HCT116 (cell line): ENCODE measurements at regions not wholly inside any gene's neighbourhood (a gene's known extent, or its start where the extent isn't known, plus 50 kb on each side); places are given as distances from the start of the nearest gene placed in this dataset.

Experiments
- ATAC-seq: fragments of 200-7000 bp; cut with Tn5 transposase; 2 replicates; pipeline ENCODE4 v1.9.1; 2020; ENCODE audit warnings: mild to moderate bottlenecking, moderate library complexity
- BruUV-seq: library from RNA; stranded (reverse); fragments of 400-500 nt; replicated peaks from 2 replicates; lab custom pipeline; 2021; lab: Mats Ljungman, UMichigan
- CTCF ChIA-PET: fragments of 300-600 bp; sonication (Branson Sonifier 250); formaldehyde crosslinking; loops from one replicate; lab custom pipeline; 2021; ENCODE audit warnings: antibody characterized with exemption; lab: Charles Lee
- POLR2A ChIA-PET: fragments of 300-600, 350-600 bp; sonication (Branson Sonifier 250); formaldehyde crosslinking; loops from one replicate; lab custom pipeline; 2021; ENCODE audit warnings: antibody characterized with exemption; lab: Charles Lee
- RAD21 ChIA-PET, 2 experiments: fragments of 300-600 bp; sonication (Branson Sonifier 250); formaldehyde crosslinking; loops; one replicate each; lab custom pipeline; 2023; ENCODE audit warnings: low total read pairs in 2 of 2; ENCODE audit not compliant: uncharacterized antibody in 2 of 2, unreplicated experiment in 2 of 2, low non-redundant PET in 1 of 2; lab: Charles Lee
- DNase-seq: peaks from one replicate; pipeline ENCODE4 v3.0.0-alpha.2; 2010; ENCODE audit warnings: low read depth, low spot score
- H2AFZ ChIP-seq: fragments of 200-600 bp; shearing (Covaris generic), sonication (generic); 2 replicates; pipeline ENCODE4 v1.6.1; 2017; ENCODE audit warnings: low read depth, mixed run types, mixed read lengths, antibody characterized with exemption, low read length; ENCODE audit not compliant: poor library complexity, severe bottlenecking
- H3K27ac ChIP-seq: 2 replicates; pipeline ENCODE4 v1.5.1; 2012; ENCODE audit warnings: low read depth, low read length
- H3K27me3 ChIP-seq: fragments of 200-600 bp; sonication (generic); 2 replicates; pipeline ENCODE4 v1.6.1; 2016; ENCODE audit warnings: mixed run types, low read length, mixed read lengths; ENCODE audit not compliant: insufficient read depth
- H3K36me3 ChIP-seq, 2 experiments: fragments of 200-500 bp in 1 of 2; fragments of 200-600 bp in 1 of 2; sonication (Bioruptor generic) in 1 of 2; sonication (generic) in 1 of 2; 2 replicates each; pipeline versions ENCODE4 v1.5.1 to v1.6.1; 2014 to 2016; ENCODE audit warnings: low read length in 2 of 2, inconsistent platforms in 1 of 2, mixed read lengths in 1 of 2, mixed run types in 1 of 2; ENCODE audit not compliant: insufficient read depth in 2 of 2, control insufficient read depth in 1 of 2
- H3K4me1 ChIP-seq, 2 experiments: fragments of 200-600 bp in 1 of 2; sonication (generic) in 1 of 2; 2 replicates each; pipeline versions ENCODE4 v1.5.1 to v1.6.1; 2012 to 2017; ENCODE audit warnings: low read length in 2 of 2, inconsistent platforms in 1 of 2, mild to moderate bottlenecking in 1 of 2, mixed read lengths in 1 of 2, mixed run types in 1 of 2, moderate library complexity in 1 of 2; ENCODE audit not compliant: insufficient read depth in 2 of 2, control insufficient read depth in 1 of 2
- H3K4me2 ChIP-seq: fragments of 200-600 bp; sonication (generic); 2 replicates; pipeline ENCODE4 v1.6.1; 2017; ENCODE audit warnings: mixed run types, low read length, mixed read lengths
- H3K4me3 ChIP-seq, 2 experiments: fragments of 200-600 bp in 1 of 2; sonication (generic) in 1 of 2; replicated peaks in 1 of 2; 2 replicates each; pipeline ENCODE4 v1.5.1; 2011 to 2016; ENCODE audit warnings: low read length in 2 of 2, control low read depth in 1 of 2, low read depth in 1 of 2, mild to moderate bottlenecking in 1 of 2, mixed read lengths in 1 of 2, mixed run types in 1 of 2
- H3K79me2 ChIP-seq: fragments of 200-600 bp; sonication (generic); 2 replicates; pipeline ENCODE4 v1.6.1; 2017; ENCODE audit warnings: mild to moderate bottlenecking, mixed run types, low read length, moderate library complexity, mixed read lengths; ENCODE audit not compliant: insufficient read depth
- H3K9ac ChIP-seq: fragments of 200-600 bp; sonication (generic); 2 replicates; pipeline ENCODE4 v1.6.1; 2016; ENCODE audit warnings: low read length, mixed read lengths
- H3K9me2 ChIP-seq: fragments of 200-600 bp; sonication (generic), shearing (Covaris generic); 2 replicates; pipeline ENCODE4 v1.6.1; 2017; ENCODE audit warnings: mixed run types, mild to moderate bottlenecking, moderate library complexity; ENCODE audit not compliant: insufficient read depth
- H3K9me3 ChIP-seq, 2 experiments: fragments of 200-500 bp in 1 of 2; fragments of 200-600 bp in 1 of 2; sonication (Bioruptor generic) in 1 of 2; sonication (generic) in 1 of 2; 2 replicates each; pipeline ENCODE4 v1.6.1; 2014 to 2017; ENCODE audit warnings: low read length in 2 of 2, mixed read lengths in 2 of 2, inconsistent platforms in 1 of 2, low read depth in 1 of 2, mild to moderate bottlenecking in 1 of 2, mixed run types in 1 of 2, moderate library complexity in 1 of 2; ENCODE audit not compliant: control insufficient read depth in 1 of 2, insufficient read depth in 1 of 2
- H4K20me1 ChIP-seq: fragments of 200-600 bp; sonication (generic), shearing (Covaris generic); 2 replicates; pipeline ENCODE4 v1.6.1; 2017; ENCODE audit warnings: mixed run types, mild to moderate bottlenecking, moderate library complexity; ENCODE audit not compliant: insufficient read depth
- CBX3 ChIP-seq: IDR thresholded peaks from 2 replicates; pipeline ENCODE4 v1.6.1; 2012; ENCODE audit warnings: low read depth
- EGR1 ChIP-seq: IDR thresholded peaks from 2 replicates; pipeline ENCODE4 v1.6.1; 2012; ENCODE audit warnings: low read depth
- EZH2 ChIP-seq: fragments of 200-600 bp; sonication (generic); IDR thresholded peaks from 2 replicates; pipeline ENCODE4 v1.6.1; 2017; ENCODE audit warnings: antibody characterized with exemption, mixed run types
- EZH2phosphoT487 ChIP-seq: fragments of 200-600 bp; IDR thresholded peaks from 2 replicates; pipeline ENCODE4 v1.6.1; 2018; ENCODE audit warnings: antibody characterized with exemption, borderline replicate concordance
- RAD21 ChIP-seq: IDR thresholded peaks from 2 replicates; pipeline ENCODE4 v1.6.1; 2012; ENCODE audit warnings: low read depth, mild to moderate bottlenecking
- SP1 ChIP-seq: IDR thresholded peaks from 2 replicates; pipeline ENCODE4 v1.6.1; 2012; ENCODE audit warnings: low read depth
- SRF ChIP-seq: IDR thresholded peaks from 2 replicates; pipeline ENCODE4 v1.6.1; 2012; ENCODE audit warnings: low read depth
- TCF7L2 ChIP-seq: IDR thresholded peaks from 2 replicates; pipeline ENCODE4 v1.7.0; 2011; ENCODE audit warnings: borderline replicate concordance, inconsistent platforms; ENCODE audit not compliant: insufficient read depth, insufficient read length; ENCODE audit errors: extremely low read depth
- YY1 ChIP-seq: IDR thresholded peaks from 2 replicates; pipeline ENCODE4 v1.6.1; 2011; ENCODE audit warnings: low read length, low read depth, moderate library complexity, mild to moderate bottlenecking; ENCODE audit not compliant: insufficient replicate concordance; ENCODE audit errors: extremely low read depth
- ZFX ChIP-seq: fragments of 450-650 bp; IDR thresholded peaks from 2 replicates; pipeline ENCODE4 v1.6.1; 2017
- ZNF274 ChIP-seq: fragments of 200-500 bp; sonication (Bioruptor generic); IDR thresholded peaks from 2 replicates; pipeline ENCODE4 v1.6.1; 2014; ENCODE audit warnings: mild to moderate bottlenecking, low read depth, low read length, inconsistent platforms
- intact Hi-C: fragments of 100-400 bp; cut with micrococcal nuclease; formaldehyde crosslinking; loops from 2 replicates; pipeline ENCODE4 v1.10.0; 2022
- TF ChIP-seq, protein P1 (sequence below): IDR thresholded peaks from 2 replicates; pipeline ENCODE4 v1.6.1; 2012; ENCODE audit warnings: low read depth
- TF ChIP-seq, protein P2 (sequence below): IDR thresholded peaks from 2 replicates; pipeline ENCODE4 v1.6.1; 2011; ENCODE audit warnings: mild to moderate bottlenecking, low read length, moderate library complexity; ENCODE audit not compliant: insufficient replicate concordance; ENCODE audit errors: extremely low read depth
- TF ChIP-seq, protein P3 (sequence below): IDR thresholded peaks from 2 replicates; pipeline ENCODE4 v1.6.1; 2012
- TF ChIP-seq, protein P4 (sequence below): IDR thresholded peaks from 2 replicates; pipeline ENCODE4 v1.6.1; 2012

DNA sequence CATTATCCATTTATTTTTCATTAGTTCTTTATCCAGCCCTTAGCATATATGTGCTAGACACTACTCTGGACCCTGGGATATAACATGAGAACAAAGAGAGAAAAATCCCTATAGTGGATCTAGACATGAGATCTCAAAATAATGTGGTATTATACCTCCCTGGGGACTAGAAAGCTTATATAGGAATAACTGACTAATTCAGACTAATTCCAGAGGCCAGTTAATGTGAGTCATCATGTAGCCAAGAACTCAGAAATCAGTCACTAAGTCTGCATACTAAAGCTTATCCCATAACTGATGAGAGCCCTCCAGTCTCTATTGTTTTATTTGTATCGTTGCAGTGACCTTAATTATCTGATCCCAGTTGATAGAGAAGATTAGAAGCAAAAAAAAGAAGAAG, 267.1 kb upstream of the RGS6 start (continued):
- TF ChIP-seq, protein P1, sequence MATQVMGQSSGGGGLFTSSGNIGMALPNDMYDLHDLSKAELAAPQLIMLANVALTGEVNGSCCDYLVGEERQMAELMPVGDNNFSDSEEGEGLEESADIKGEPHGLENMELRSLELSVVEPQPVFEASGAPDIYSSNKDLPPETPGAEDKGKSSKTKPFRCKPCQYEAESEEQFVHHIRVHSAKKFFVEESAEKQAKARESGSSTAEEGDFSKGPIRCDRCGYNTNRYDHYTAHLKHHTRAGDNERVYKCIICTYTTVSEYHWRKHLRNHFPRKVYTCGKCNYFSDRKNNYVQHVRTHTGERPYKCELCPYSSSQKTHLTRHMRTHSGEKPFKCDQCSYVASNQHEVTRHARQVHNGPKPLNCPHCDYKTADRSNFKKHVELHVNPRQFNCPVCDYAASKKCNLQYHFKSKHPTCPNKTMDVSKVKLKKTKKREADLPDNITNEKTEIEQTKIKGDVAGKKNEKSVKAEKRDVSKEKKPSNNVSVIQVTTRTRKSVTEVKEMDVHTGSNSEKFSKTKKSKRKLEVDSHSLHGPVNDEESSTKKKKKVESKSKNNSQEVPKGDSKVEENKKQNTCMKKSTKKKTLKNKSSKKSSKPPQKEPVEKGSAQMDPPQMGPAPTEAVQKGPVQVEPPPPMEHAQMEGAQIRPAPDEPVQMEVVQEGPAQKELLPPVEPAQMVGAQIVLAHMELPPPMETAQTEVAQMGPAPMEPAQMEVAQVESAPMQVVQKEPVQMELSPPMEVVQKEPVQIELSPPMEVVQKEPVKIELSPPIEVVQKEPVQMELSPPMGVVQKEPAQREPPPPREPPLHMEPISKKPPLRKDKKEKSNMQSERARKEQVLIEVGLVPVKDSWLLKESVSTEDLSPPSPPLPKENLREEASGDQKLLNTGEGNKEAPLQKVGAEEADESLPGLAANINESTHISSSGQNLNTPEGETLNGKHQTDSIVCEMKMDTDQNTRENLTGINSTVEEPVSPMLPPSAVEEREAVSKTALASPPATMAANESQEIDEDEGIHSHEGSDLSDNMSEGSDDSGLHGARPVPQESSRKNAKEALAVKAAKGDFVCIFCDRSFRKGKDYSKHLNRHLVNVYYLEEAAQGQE: no peak
- TF ChIP-seq, protein P2, sequence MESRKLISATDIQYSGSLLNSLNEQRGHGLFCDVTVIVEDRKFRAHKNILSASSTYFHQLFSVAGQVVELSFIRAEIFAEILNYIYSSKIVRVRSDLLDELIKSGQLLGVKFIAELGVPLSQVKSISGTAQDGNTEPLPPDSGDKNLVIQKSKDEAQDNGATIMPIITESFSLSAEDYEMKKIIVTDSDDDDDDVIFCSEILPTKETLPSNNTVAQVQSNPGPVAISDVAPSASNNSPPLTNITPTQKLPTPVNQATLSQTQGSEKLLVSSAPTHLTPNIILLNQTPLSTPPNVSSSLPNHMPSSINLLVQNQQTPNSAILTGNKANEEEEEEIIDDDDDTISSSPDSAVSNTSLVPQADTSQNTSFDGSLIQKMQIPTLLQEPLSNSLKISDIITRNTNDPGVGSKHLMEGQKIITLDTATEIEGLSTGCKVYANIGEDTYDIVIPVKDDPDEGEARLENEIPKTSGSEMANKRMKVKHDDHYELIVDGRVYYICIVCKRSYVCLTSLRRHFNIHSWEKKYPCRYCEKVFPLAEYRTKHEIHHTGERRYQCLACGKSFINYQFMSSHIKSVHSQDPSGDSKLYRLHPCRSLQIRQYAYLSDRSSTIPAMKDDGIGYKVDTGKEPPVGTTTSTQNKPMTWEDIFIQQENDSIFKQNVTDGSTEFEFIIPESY: no peak
- no peak for TF ChIP-seq RAD21
- no peak for TF ChIP-seq CBX3

DNA sequence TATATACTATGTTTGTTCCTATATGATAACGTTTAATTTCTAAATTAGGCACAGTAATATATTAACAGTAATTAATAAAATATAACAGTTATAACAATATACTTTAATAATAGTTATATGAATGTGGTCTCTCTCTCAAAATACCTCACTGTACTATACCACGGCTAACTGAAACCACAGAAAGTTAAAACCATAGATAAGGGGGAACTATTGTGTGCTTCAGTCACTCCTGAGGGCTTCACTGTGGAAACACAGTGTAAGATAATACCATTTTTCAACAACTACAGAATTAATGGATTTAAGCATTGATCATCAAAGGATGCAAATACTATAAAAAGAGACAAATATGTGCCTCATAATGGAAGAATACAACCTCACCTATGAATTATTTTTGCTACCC, 266.4 kb upstream of the RGS6 start:
- H3K79me2 ChIP-seq: no peaks in the 10 kb centered on the region
- intact Hi-C loops: no loop called here
- ATAC-seq (no peak), DNase-seq (no peak)
- RAD21 ChIA-PET: no interaction called here
- H3K27ac ChIP-seq: no peak overlapping the region
- no peaks in the 10 kb centered on the region for H3K9me3 ChIP-seq
- no peaks in the 10 kb centered on the region for H3K36me3 ChIP-seq
- H3K9ac ChIP-seq: no peak overlapping the region
- H3K4me1 ChIP-seq: no peaks in the 10 kb centered on the region
- H4K20me1 ChIP-seq: no peaks in the 10 kb centered on the region
- no peak overlapping the region for H3K4me2 ChIP-seq
- POLR2A ChIA-PET: no interaction called here
- no peaks in the 10 kb centered on the region for H3K27me3 ChIP-seq
- CTCF ChIA-PET: no interaction called here
- no peak overlapping the region for H3K4me3 ChIP-seq
- no TSS peak for BruUV-seq
- no peak overlapping the region for H2AFZ ChIP-seq
- H3K9me2 ChIP-seq: no peaks in the 10 kb centered on the region
- no peak for TF ChIP-seq EGR1
- TF ChIP-seq CBX3: no peak
- TF ChIP-seq, protein P3, sequence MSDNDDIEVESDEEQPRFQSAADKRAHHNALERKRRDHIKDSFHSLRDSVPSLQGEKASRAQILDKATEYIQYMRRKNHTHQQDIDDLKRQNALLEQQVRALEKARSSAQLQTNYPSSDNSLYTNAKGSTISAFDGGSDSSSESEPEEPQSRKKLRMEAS: no peak
- no peak for TF ChIP-seq EZH2phosphoT487
- no peak for TF ChIP-seq YY1
- TF ChIP-seq, protein P1: no peak
- no peak for TF ChIP-seq SRF
- no peak for TF ChIP-seq EZH2
- no peak for TF ChIP-seq ZFX
- TF ChIP-seq TCF7L2: no peak
- TF ChIP-seq, protein P4, sequence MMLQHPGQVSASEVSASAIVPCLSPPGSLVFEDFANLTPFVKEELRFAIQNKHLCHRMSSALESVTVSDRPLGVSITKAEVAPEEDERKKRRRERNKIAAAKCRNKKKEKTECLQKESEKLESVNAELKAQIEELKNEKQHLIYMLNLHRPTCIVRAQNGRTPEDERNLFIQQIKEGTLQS: no peak
- TF ChIP-seq ZNF274: no peak
- TF ChIP-seq SP1: no peak
